A549 (cell line): ENCODE measurements at regions not wholly inside any gene's neighbourhood (a gene's known extent, or its start where the extent isn't known, plus 50 kb on each side); places are given as distances from the start of the nearest gene placed in this dataset.

Experiments used
- ATAC-seq, 2 experiments: fragments of 200-7000 bp in 1 of 2; fragments of >200 bp in 1 of 2; cut with Nextera tagmentation in 1 of 2; cut with Tn5 transposase in 1 of 2; 3 replicates each; pipeline versions ENCODE4 v1.8.0 to v1.9.1; 2018 to 2020; ENCODE audit warnings: mild to moderate bottlenecking in 1 of 2, moderate library complexity in 1 of 2
- CTCF ChIA-PET: fragments of 300-600 bp; sonication (Branson Sonifier 250); formaldehyde crosslinking; extraction: SDS; loops from one replicate; lab custom pipeline; 2021; ENCODE audit warnings: antibody characterized with exemption, inconsistent platforms; lab: Yijun Ruan, JAX
- POLR2A ChIA-PET: fragments of 350-600 bp; formaldehyde crosslinking; extraction: SDS; loops from one replicate; lab custom pipeline; 2021; ENCODE audit warnings: antibody characterized with exemption, inconsistent platforms; lab: Yijun Ruan, JAX
- DNase-seq, 2 experiments: peaks; one replicate each; pipeline versions ENCODE4 v3.0.0 to v3.0.0-alpha.2; 2011 to 2016; ENCODE audit warnings: low read depth in 1 of 2, low spot score in 1 of 2
- FAIRE-seq: peaks from 2 replicates; lab custom pipeline; 2011; peaks lifted over from hg19 to GRCh38; lab: Jason Lieb, UNC
- H3K27ac ChIP-seq, 2 experiments: fragments of >200 bp; sonication (Bioruptor Twin); formaldehyde crosslinking; 3 replicates each; pipeline ENCODE4 v1.5.1; 2016 to 2017
- H3K4me1 ChIP-seq: fragments of >200 bp; sonication (Bioruptor Twin); formaldehyde crosslinking; 3 replicates; pipeline ENCODE4 v1.6.1; 2016
- H3K4me2 ChIP-seq: fragments of >200 bp; sonication (Bioruptor Twin); formaldehyde crosslinking; 3 replicates; pipeline ENCODE4 v1.6.1; 2016
- H3K4me3 ChIP-seq: fragments of >200 bp; sonication (Bioruptor Twin); formaldehyde crosslinking; 3 replicates; pipeline ENCODE4 v1.5.1; 2016
- H3K9me3 ChIP-seq: fragments of >200 bp; sonication (Bioruptor Twin); formaldehyde crosslinking; 3 replicates; pipeline ENCODE4 v1.6.1; 2016
- BCL3 ChIP-seq: fragments of >200 bp; sonication (Bioruptor Twin); formaldehyde crosslinking; IDR thresholded peaks from 3 replicates; pipeline ENCODE4 v1.6.1; 2016
- BHLHE40 ChIP-seq: IDR thresholded peaks from 2 replicates; pipeline ENCODE4 v1.6.1; 2012; ENCODE audit warnings: low read depth, low read length, inconsistent platforms
- CEBPB ChIP-seq, 2 experiments: fragments of >200 bp in 1 of 2; sonication (Bioruptor Twin) in 1 of 2; formaldehyde crosslinking in 1 of 2; IDR thresholded peaks; 2 replicates each; pipeline ENCODE4 v1.6.1; 2012 to 2016
- CHD2 ChIP-seq: fragments of 150-350 bp; IDR thresholded peaks from 2 replicates; pipeline ENCODE4 v1.6.1; 2014; ENCODE audit warnings: low read length; ENCODE audit not compliant: partially characterized antibody
- E2F6 ChIP-seq: IDR thresholded peaks from 2 replicates; pipeline ENCODE4 v1.6.1; 2012; ENCODE audit warnings: low read depth, borderline replicate concordance
- EP300 ChIP-seq, 2 experiments: fragments of >200 bp; sonication (Bioruptor Twin); formaldehyde crosslinking; IDR thresholded peaks; 2 replicates in 1 of 2; 3 replicates in 1 of 2; pipeline ENCODE4 v1.6.1; 2016 to 2017
- FOSB ChIP-seq: fragments of 250-450 bp; sonication (Bioruptor Pico); IDR thresholded peaks from 2 replicates; pipeline ENCODE4 v1.5.0; 2020; ENCODE audit warnings: mild to moderate bottlenecking, moderate library complexity
- FOSL2 ChIP-seq, 2 experiments: fragments of 450-650 bp in 1 of 2; fragments of >200 bp in 1 of 2; sonication (Bioruptor Twin) in 1 of 2; formaldehyde crosslinking; IDR thresholded peaks; 2 replicates each; pipeline versions ENCODE4 v1.5.0 to v1.6.1; 2016 to 2020; ENCODE audit warnings: mild to moderate bottlenecking in 1 of 2, moderate library complexity in 1 of 2
- GATA3 ChIP-seq: IDR thresholded peaks from 2 replicates; pipeline ENCODE4 v1.6.1; 2012; ENCODE audit warnings: borderline replicate concordance
- HDAC2 ChIP-seq: fragments of 200-600 bp; sonication (generic); IDR thresholded peaks from 2 replicates; pipeline ENCODE4 v1.6.1; 2016
- HOXB5 ChIP-seq: fragments of 250-450 bp; sonication (Bioruptor Pico); IDR thresholded peaks from 2 replicates; pipeline ENCODE4 v1.5.0; 2020; ENCODE audit warnings: mild to moderate bottlenecking, moderate library complexity
- JUN ChIP-seq, 2 experiments: fragments of >200 bp; sonication (Bioruptor Twin); formaldehyde crosslinking; IDR thresholded peaks; 2 replicates in 1 of 2; 3 replicates in 1 of 2; pipeline ENCODE4 v1.6.1; 2016 to 2017
- JUNB ChIP-seq: fragments of >200 bp; sonication (Bioruptor Twin); formaldehyde crosslinking; IDR thresholded peaks from 2 replicates; pipeline ENCODE4 v1.6.1; 2016
- KDM1A ChIP-seq: fragments of 200-600 bp; sonication (generic); IDR thresholded peaks from 2 replicates; pipeline ENCODE4 v1.6.1; 2016; ENCODE audit warnings: low read depth, mild to moderate bottlenecking
- KDM5A ChIP-seq: fragments of 200-600 bp; sonication (generic); IDR thresholded peaks from 2 replicates; pipeline ENCODE4 v1.6.1; 2016; ENCODE audit warnings: antibody characterized with exemption, mild to moderate bottlenecking
- MAFK ChIP-seq: fragments of 450-650 bp; IDR thresholded peaks from 2 replicates; pipeline ENCODE4 v1.6.1; 2014; ENCODE audit not compliant: partially characterized antibody
- MYC ChIP-seq: IDR thresholded peaks from 2 replicates; pipeline ENCODE4 v1.6.1; 2012; ENCODE audit warnings: mild to moderate bottlenecking, inconsistent platforms, low read length, improper control_type of control experiment, borderline replicate concordance
- NR3C1 ChIP-seq: fragments of >200 bp; sonication (Bioruptor Twin); formaldehyde crosslinking; IDR thresholded peaks from 3 replicates; pipeline ENCODE4 v1.6.1; 2017
- PBX3 ChIP-seq: IDR thresholded peaks from 2 replicates; pipeline ENCODE4 v1.6.1; 2012
- RFX5 ChIP-seq: fragments of 450-650 bp; IDR thresholded peaks from 2 replicates; pipeline ENCODE4 v1.7.1; 2014; ENCODE audit warnings: antibody characterized with exemption, mild to moderate bottlenecking, moderate library complexity
- WGBS: methylation state at CpG from one replicate; pipeline ENCODE4 v1.1.6; 2017; ENCODE audit errors: missing lambda C conversion rate; 5-methylcytosine and 5-hydroxymethylcytosine counted together
- TF ChIP-seq, protein P1 (sequence below): fragments of >200 bp; sonication (Bioruptor Twin); formaldehyde crosslinking; IDR thresholded peaks from 2 replicates; pipeline ENCODE4 v1.6.1; 2016
- TF ChIP-seq, protein P2 (sequence below): fragments of 450-650 bp; IDR thresholded peaks from 2 replicates; pipeline ENCODE4 v1.6.1; 2014; ENCODE audit warnings: antibody characterized with exemption
- TF ChIP-seq, protein P3 (sequence below): IDR thresholded peaks from 2 replicates; pipeline ENCODE4 v1.6.1; 2012

- FAIRE-seq (peak; percentile 73), ATAC-seq (peak; percentile 23 to 29; a peak in 5 of 6 replicates), DNase-seq (peak in 1 of 2 experiments; percentile 80)
- peaks cover 50% of the 10 kb centered on the region for H3K4me1 ChIP-seq
- 6% methylated on average over 4 of the region's 4 CpGs for WGBS
- H3K4me3 ChIP-seq = no peak overlapping the region
- TF ChIP-seq FOSL2 (IDR thresholded peaks at IDR 0.05) (peak; percentile 26; the same call in 1 of the 2 replicates), FOSL2 (CRISPR knock-in tag; IDR thresholded peaks at IDR 0.05) (no peak), PBX3 (no peak; the same call in 1 of the 2 replicates), BCL3 (peak; percentile 23; the same call in 1 of the 3 replicates), EP300 (IDR thresholded peaks at IDR 0.05) (peak in 1 of 2 experiments; percentile 56; a peak in 2 of 5 replicates), CEBPB (IDR thresholded peaks at IDR 0.05) (peak; percentile 69 to 74; a peak in 3 of 4 replicates), FOSB (no peak), JUN (IDR thresholded peaks at IDR 0.05) (0 out of 5 replicates have a peak, but pooled peaks of 1 of the 2 experiments have one; percentile 20)
- TF ChIP-seq, protein P1, sequence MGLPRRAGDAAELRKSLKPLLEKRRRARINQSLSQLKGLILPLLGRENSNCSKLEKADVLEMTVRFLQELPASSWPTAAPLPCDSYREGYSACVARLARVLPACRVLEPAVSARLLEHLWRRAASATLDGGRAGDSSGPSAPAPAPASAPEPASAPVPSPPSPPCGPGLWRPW = peak; percentile 16; the same call in 1 of the 2 replicates
- TF ChIP-seq, protein P2, sequence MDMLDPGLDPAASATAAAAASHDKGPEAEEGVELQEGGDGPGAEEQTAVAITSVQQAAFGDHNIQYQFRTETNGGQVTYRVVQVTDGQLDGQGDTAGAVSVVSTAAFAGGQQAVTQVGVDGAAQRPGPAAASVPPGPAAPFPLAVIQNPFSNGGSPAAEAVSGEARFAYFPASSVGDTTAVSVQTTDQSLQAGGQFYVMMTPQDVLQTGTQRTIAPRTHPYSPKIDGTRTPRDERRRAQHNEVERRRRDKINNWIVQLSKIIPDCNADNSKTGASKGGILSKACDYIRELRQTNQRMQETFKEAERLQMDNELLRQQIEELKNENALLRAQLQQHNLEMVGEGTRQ = 0 out of 2 replicates have a peak, but pooled peaks have one; percentile 12
- peak overlapping the region; percentile 72 for H3K4me2 ChIP-seq
- H3K27ac ChIP-seq = peak overlapping the region; percentile 83 to 87
- ChIA-PET POLR2A (no interaction called here), CTCF (interaction anchor here (0.8 to 1.5 kb wide), 2 partner anchors 13 to 116 kb away, joined by 3 read pairs; no protein-coding TSS in a partner anchor)
- H3K9me3 ChIP-seq = no peaks in the 10 kb centered on the region
Measured at GRCh38 chr12:131249246-131250027, 295.7 kb downstream of the ADGRD1 start.

DNA sequence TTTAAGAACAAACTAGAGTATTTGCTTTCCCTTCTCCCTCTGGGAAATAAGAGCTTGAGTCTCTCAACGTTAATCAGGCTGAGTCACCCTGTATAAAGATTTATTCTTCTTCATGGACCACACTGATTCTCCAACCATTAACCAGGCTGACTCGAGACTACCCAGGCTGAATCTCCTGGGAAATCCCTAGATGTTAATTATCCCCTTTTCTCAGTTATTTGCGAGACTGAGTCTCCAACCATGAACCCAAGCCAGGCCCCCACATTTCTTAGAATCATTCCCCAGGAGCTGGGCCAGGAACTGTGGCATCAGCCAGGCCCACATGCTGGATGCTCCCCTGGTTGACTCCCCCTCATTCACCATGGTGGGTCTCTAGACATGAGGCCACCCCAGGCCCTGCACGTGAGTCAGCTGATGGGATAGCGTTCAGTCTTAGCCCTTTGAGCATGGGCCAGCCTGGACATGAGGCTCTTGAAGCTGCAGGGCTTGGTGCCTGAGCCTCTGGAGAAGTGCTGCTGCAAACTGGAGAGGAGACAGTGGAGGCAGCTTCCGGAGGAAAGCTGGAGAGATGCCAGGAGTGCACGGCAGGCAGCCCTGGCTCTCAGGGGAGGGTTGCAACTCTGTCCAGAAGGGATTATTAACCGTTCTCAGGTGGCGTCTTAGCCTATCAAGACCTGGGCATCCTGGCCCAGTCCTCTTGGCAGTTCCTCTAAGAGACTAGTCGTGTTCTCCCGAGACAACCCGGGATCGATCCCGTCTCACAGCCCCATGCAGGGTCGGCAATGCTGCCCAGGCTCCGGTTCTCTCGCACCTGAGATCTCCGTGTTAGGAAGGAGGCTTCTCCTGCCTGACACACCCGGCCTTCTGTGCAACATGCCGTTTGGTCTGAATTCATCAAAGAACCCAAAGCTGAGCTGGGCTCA lies 296.6 kb downstream of the ADGRD1 start:
- 0 out of 2 replicates have a peak, but pooled peaks have one; percentile 38 for TF ChIP-seq BHLHE40
- peak in 1 of 2 experiments; percentile 45; a peak in 1 of 5 replicates for TF ChIP-seq EP300 (IDR thresholded peaks at IDR 0.05)
- TF ChIP-seq HOXB5 = peak; percentile 42; the same call in 1 of the 2 replicates
- peak; percentile 57; the same call in 1 of the 2 replicates for TF ChIP-seq E2F6
- no peak for TF ChIP-seq RFX5
- TF ChIP-seq KDM5A = no peak
- no peak for TF ChIP-seq NR3C1
- no peak for TF ChIP-seq CHD2
- no peak for TF ChIP-seq KDM1A
- no peak for TF ChIP-seq MAFK
- TF ChIP-seq CEBPB (IDR thresholded peaks at IDR 0.05) = no peak
- peak; percentile 56 for TF ChIP-seq JUNB
- TF ChIP-seq GATA3 = peak; percentile 64; the same call in 1 of the 2 replicates
- no peak for TF ChIP-seq MYC
- TF ChIP-seq, protein P3, sequence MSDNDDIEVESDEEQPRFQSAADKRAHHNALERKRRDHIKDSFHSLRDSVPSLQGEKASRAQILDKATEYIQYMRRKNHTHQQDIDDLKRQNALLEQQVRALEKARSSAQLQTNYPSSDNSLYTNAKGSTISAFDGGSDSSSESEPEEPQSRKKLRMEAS = peak; percentile 86
- peak in 1 of 2 experiments; percentile 34; a peak in 1 of 5 replicates for TF ChIP-seq JUN (IDR thresholded peaks at IDR 0.05)
- no peak for TF ChIP-seq HDAC2
- ATAC-seq (peak; percentile 68 to 80), FAIRE-seq (peak; percentile 91), DNase-seq (peak in 1 of 2 experiments; percentile 87)
- Histone ChIP-seq H3K9me3 (no peaks in the 10 kb centered on the region), H3K4me2 (peak overlapping the region; percentile 72), H3K4me1 (peaks cover 50% of the 10 kb centered on the region), H3K27ac (peak overlapping the region; percentile 83 to 87), H3K4me3 (0 out of 3 replicates have a peak overlapping the region, but pooled peaks have one; percentile 6)
- 52% methylated on average over 18 of the region's 20 CpGs for WGBS
- CTCF ChIA-PET = interaction anchor here (0.8 to 1.5 kb wide), 3 partner anchors 14 to 117 kb away, joined by 3 read pairs; no protein-coding TSS in a partner anchor
- POLR2A ChIA-PET = no interaction called here
